Left lung (tissue), 4 donors: ENCODE measurements at regions not wholly inside any gene's neighbourhood (a gene's known extent, or its start where the extent isn't known, plus 50 kb on each side); places are given as distances from the start of the nearest gene placed in this dataset.
"Not testable (repeated sequence)": the region's sequence is repeated elsewhere in the genome, so short reads cannot be mapped to it uniquely, and the experiment has no call there.

ENCODE experiments used
- ATAC-seq: fragments of 200-7000 bp; cut with Tn5 transposase; one replicate; pipeline ENCODE4 v1.9.1; 2020; ENCODE audit warnings: moderate library complexity
- DNase-seq, 4 donors: peaks; one replicate each; pipeline ENCODE4 v3.0.0-alpha.2; 2013 to 2020
- H3K27ac ChIP-seq, 2 donors: fragments of 200-600 bp; sonication (generic) in 1 of 2; one replicate each; pipeline versions ENCODE4 v1.5.0 to v1.8.0; 2020 to 2021
- H3K27me3 ChIP-seq, 2 donors: fragments of 200-600 bp; sonication (generic) in 1 of 2; one replicate each; pipeline versions ENCODE4 v1.5.0 to v1.8.0; 2020 to 2021
- H3K36me3 ChIP-seq, 2 donors: fragments of 200-600 bp; sonication (generic) in 1 of 2; one replicate each; pipeline versions ENCODE4 v1.5.0 to v1.8.0; 2020 to 2021
- H3K4me1 ChIP-seq, 2 donors: fragments of 200-600 bp; one replicate each; pipeline ENCODE4 v1.8.0; 2021
- H3K4me3 ChIP-seq, 2 donors: fragments of 200-600 bp; sonication (generic) in 1 of 2; one replicate each; pipeline versions ENCODE4 v1.5.0 to v1.8.0; 2020 to 2021; ENCODE audit warnings: mild to moderate bottlenecking in 1 of 2
- H3K9me3 ChIP-seq, 2 donors: fragments of 200-600 bp; sonication (generic) in 1 of 2; one replicate each; pipeline versions ENCODE4 v1.5.0 to v1.8.0; 2020 to 2021
- intact Hi-C, 2 donors: fragments of 100-400 bp; cut with DNase I; formaldehyde crosslinking; loops; one replicate each; pipeline versions ENCODE4 v1.11.2 to v1.14.2; 2022
- donor health status: DM: no; HTN: yes; CAD: no.
- donor health status: DM: no; HTN: no; CAD: no.

DNA sequence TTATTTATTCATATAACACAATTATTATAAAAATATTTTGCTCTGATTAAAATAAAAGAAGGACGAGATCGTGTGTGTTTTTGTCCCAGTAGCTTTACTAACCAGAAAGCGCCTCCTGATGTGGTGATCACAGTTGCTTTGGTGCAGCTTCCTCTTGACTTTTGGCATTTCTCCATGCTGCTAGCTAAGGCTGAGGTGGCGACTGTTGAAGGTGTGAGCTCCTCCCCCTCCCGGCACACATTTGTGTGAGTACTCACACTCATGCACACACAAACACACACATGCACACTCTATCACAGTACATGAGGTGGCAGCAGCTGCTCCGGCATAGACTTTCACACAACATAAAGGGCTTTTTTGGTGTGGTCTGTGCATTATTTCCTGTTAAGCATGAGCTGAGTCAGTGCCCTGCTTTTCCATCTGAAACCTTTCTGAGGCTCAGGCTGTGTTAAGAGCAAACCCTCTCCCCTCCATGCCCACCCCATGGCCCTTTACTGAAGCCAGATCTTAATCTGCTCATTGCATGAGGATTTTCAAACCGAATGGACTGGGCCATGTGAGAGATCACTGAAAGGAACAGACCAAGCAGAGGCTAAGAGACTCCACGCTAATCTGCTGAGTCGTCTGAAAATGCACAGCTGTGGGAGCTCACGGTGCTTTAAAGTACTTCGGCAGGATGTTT lies 53.3 kb downstream of the FOXD4L1 start:
- H3K27ac ChIP-seq, H3K36me3 ChIP-seq, intact Hi-C loops, H3K9me3 ChIP-seq, H3K4me3 ChIP-seq, H3K4me1 ChIP-seq, H3K27me3 ChIP-seq: not testable (repeated sequence)
- DNase-seq (peak in 2 of 4 donors; percentile 6 to 47), ATAC-seq (peak; percentile 94)

DNA sequence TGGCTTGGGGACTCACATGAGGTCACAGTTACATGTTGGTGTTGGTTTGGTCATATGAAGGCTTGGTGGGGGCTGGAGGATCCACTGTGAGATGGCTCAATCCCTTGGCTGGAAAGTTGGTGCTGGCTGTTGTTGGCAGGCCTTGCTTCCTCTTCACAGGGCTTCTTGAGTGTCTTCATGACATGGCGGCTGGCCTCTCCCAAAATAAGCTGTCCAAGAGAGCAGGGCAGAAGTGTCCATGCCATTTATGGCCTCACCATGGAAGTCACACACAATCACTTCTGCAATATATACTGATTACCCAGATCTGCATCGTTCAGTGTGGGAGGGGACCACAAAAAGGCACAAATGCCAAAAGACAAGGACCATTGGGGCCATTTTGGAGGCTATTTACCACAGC lies 61.4 kb downstream of the FOXD4L1 start:
- DNase-seq, intact Hi-C loops, ATAC-seq, H3K27ac ChIP-seq, H3K27me3 ChIP-seq, H3K4me1 ChIP-seq, H3K9me3 ChIP-seq, H3K36me3 ChIP-seq, H3K4me3 ChIP-seq: not testable (repeated sequence)

DNA sequence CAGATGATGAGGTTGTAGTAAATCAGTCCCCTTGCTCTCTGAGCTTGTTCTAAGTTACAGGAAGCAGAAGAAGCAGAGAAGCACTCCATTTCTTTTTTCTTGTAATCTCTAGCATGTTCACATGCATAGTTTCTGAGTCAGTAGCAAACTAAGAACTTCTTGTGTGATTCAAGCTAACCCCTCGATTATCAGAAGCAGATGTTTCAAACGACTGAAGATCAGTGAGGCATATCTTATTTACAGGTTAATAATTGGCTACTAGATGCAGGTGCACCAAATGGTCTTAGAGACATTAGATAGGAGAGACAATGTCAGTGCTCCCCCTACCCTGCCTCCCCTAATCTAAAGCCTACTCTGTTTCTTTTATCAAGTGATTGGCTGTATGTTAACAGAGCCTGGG lies 64.2 kb downstream of the FOXD4L1 start:
- intact Hi-C loops: not testable (repeated sequence)

DNA sequence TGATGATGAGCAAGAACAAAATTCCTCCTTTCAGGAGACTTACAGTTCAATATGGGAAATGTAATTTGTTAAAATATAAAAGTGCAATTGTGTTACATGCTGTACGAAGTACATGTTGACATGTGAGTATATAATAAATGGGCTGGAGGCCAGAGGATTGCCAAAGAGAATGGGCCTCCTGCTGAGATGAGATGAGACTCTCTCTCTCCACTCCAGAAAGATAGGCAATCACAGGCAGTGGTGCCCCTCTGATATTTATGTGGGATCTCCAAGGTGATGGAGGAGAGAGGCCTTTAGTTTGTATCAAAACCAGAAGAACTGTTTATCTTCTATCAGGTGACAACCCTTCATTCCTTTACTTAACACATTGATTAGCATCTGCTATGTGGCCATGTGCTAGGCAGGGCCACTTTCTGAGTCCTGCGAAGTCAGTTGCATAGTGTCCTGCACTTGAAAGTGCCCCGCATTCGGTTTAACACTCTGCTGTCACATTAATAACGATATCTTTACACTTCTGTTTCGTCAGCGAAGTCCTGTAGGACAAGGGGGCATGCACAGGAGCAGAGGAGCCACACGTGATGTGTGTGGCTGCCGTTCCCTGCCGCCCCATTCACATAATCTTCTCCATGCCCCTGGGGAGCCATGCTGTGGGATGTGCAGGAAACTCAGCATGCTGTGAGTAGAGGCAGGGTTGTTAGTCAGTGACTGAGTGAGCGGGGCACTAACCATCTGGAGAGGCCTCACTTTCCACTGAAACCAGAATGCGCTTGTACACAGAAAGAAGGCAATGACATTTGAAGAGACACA lies 60.2 kb upstream of the RABL2A start:
- intact Hi-C loops, H3K27ac ChIP-seq, H3K4me1 ChIP-seq, DNase-seq, H3K9me3 ChIP-seq, H3K36me3 ChIP-seq, H3K27me3 ChIP-seq, H3K4me3 ChIP-seq, ATAC-seq: not testable (repeated sequence)

More for the DNA sequence above, 64.2 kb downstream of the FOXD4L1 start:
- H3K27me3 ChIP-seq, H3K9me3 ChIP-seq, H3K4me3 ChIP-seq, DNase-seq, ATAC-seq, H3K4me1 ChIP-seq, H3K36me3 ChIP-seq, H3K27ac ChIP-seq: not testable (repeated sequence)

DNA sequence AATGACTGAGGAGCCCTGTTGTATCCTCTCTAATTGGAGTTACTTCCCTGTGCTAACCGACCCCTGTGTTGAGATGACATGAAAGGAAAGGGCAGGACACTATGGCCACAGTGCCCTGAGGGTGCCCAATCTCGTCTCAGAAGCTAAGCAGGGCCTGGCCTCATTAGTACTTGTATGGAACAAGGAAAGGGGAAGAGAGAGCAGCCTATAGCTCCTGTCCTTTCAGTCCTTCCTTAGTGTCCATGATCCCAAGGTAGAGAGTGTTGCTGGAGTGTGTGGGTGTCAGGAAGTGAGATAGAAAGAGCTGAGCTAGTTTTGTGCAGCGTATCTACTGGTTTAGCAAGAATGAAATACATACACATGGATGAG lies 59.6 kb upstream of the RABL2A start:
- ATAC-seq, H3K4me3 ChIP-seq, DNase-seq, H3K9me3 ChIP-seq, H3K27ac ChIP-seq, H3K27me3 ChIP-seq, intact Hi-C loops, H3K36me3 ChIP-seq, H3K4me1 ChIP-seq: not testable (repeated sequence)

DNA sequence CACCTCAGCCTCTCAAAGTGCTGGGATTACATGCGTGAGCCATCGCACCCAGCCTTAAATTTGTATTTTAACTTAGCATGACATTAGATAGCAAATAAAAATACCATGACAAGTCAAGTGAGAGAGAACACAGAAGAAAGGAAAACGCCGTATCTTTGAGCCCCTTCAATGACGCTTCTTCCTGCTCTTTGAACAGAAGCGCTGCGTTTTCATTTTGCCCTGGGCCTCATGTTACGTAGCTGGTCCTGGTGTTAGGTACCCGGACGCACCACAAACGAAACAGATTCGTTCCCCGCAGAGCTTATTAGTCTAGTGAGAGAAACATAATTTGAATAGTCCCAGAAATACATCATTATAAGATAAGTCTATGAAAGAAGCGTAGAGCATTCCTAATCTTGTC lies 58.8 kb upstream of the RABL2A start:
- H3K27me3 ChIP-seq, DNase-seq, H3K4me1 ChIP-seq, H3K4me3 ChIP-seq, H3K36me3 ChIP-seq, ATAC-seq, H3K9me3 ChIP-seq, H3K27ac ChIP-seq, intact Hi-C loops: not testable (repeated sequence)

DNA sequence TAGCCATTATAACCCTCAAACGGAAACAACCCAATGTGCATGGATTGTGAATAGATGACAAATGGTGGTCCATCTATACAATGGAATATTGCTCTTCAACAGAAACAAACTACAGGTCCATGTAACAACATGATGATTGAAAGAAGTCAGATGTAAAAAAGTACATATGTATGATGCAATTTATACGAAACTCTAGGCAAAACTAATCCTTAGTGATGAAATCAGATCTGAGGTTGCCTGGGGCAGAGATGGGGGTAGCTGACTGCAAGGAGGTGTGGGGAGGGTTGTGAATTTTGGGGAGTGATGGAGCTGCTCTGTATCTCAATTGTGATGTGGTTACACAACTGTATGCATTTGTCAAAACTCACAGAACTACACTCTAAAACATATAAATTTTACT lies 57.0 kb upstream of the RABL2A start:
- intact Hi-C loops, H3K27ac ChIP-seq: not testable (repeated sequence)

DNA sequence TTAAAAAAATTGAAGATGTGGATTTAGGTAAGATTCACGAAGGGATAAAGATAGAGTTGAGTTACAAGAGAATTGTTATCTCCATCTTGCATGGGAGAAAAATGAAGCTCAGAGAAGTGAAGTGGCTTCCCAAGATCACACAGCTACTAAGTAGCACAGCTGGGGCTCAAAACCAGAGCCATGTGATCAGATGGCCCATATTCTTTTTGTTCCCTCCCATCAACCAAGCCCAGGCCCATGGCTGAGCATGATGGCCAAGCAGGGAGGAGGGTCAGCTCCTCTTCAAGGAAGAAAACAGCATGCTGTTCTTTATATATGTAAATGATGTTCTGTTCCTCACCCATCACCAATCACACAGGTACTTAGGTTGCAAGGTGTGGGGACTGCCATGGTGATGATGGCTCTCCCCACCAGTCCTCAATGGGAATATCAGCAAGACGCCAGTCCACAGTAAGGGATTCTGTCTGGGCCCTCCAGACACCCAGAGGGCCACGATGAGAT lies 56.5 kb upstream of the RABL2A start:
- H3K4me1 ChIP-seq, H3K36me3 ChIP-seq, intact Hi-C loops, ATAC-seq, H3K27me3 ChIP-seq, H3K4me3 ChIP-seq, H3K9me3 ChIP-seq, H3K27ac ChIP-seq, DNase-seq: not testable (repeated sequence)

More for the DNA sequence above, 57.0 kb upstream of the RABL2A start:
- not testable (repeated sequence) for H3K4me3 ChIP-seq, H3K9me3 ChIP-seq, H3K27me3 ChIP-seq, DNase-seq, H3K36me3 ChIP-seq, ATAC-seq, H3K4me1 ChIP-seq

DNA sequence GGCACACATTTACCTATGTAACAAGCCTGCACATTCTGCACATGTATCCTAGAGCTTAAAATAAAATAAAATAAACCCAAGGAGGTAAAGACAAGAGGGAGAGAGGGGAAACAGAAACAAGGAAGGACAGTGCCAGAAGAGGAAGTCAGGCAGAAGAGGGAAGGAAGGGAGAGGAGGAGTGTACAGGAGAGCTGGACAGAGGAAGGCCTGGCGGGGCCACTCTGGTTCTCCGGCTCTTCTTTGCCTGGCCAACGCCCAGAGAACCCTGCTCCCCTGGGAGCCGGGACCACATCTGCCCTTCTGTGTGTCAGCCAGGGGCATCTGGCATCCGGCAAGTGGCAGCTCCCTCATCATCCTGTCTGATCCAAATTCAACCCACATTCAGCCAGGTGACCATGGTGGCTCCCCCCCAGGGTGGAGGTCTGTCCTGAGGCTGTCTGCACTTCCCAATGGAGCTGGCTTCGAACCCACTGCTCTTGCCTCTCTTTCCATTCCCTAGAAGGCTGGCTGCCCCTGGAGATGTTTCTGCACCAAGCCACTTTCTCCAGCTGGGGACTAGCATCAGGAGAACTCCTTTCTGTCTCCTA lies 55.5 kb upstream of the RABL2A start:
- ATAC-seq: peak; percentile 72
- H3K27ac ChIP-seq, H3K4me3 ChIP-seq, H3K36me3 ChIP-seq, H3K4me1 ChIP-seq, intact Hi-C loops, H3K27me3 ChIP-seq, H3K9me3 ChIP-seq: not testable (repeated sequence)
- DNase-seq: peak in 1 of 4 donors; percentile 24

DNA sequence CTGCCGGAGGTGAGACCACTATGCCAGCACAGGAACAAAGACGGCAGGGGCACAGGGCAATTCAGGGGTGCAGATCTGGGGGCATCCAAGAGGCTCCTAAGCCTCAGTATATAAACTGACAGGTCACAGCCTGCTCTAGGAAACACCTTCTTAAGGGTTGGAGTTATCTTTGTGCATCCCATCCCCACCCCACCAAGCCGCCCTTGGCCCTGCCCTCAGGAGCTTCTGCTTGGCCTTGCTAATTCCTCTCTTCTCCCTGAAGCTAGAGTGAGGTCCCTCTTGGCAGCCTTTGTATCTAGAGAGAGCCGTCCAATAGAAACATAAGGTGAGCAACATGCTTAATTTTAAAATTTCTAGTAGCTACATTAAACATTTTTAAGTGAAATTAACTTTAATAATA lies 51.3 kb upstream of the RABL2A start:
- H3K36me3 ChIP-seq, ATAC-seq, H3K9me3 ChIP-seq, H3K4me1 ChIP-seq, H3K4me3 ChIP-seq, H3K27ac ChIP-seq, intact Hi-C loops, H3K27me3 ChIP-seq: not testable (repeated sequence)
- DNase-seq: peak in 1 of 4 donors; percentile 79

DNA sequence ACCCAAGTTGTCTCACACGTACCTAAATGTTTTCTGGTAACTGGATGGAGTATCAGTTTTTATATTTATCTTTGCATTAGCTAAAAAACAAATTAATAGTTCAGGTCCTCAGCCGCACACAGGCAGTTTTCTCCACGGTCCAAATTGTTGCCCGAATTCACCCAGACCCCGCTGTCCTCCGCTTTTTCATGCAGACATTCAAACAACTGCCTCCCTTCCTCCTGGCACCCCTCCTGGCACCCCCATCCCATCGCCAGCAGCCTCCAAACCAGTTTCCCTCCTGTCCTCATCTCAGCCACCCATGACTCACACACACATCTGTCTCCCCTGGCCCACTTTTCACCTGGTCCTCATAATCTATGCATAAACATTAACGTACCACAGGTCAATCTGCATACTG lies 50.7 kb upstream of the RABL2A start:
- H3K27me3 ChIP-seq, intact Hi-C loops, DNase-seq, H3K9me3 ChIP-seq, H3K4me3 ChIP-seq, H3K4me1 ChIP-seq, ATAC-seq, H3K27ac ChIP-seq, H3K36me3 ChIP-seq: not testable (repeated sequence)
